ENCODE measurements at regions not wholly inside any gene's neighbourhood (a gene's known extent, or its start where the extent isn't known, plus 50 kb on each side); places are given as distances from the start of the nearest gene placed in this dataset.

GRCh38 chr5:173707392-173707791 lies 90.9 kb upstream of the BOD1 start:
- no peak overlapping the region for H2BK5ac ChIP-seq (ENCODE audit: low read depth, low read length, poor library complexity, severe bottlenecking)
- no peak overlapping the region for H3K23ac ChIP-seq (ENCODE audit: low read depth, low read length)
- peaks cover 9% of the 10 kb centered on the region for H3K27me3 ChIP-seq (ENCODE audit: control insufficient read depth, insufficient read depth, low read length)
- no peak overlapping the region for H3K4ac ChIP-seq (ENCODE audit: low read depth, low read length)
- no peak; the same call in 1 of the 2 replicates for ATAC-seq (ENCODE audit: low read depth)
- H3K9me3 ChIP-seq (ENCODE audit: control insufficient read depth, insufficient read depth, low read length): no peaks in the 10 kb centered on the region
- ChIA-PET CTCF (interaction anchor here (0.7 kb wide), 1 partner anchor 605 kb away, joined by 3 read pairs; no protein-coding TSS in a partner anchor), POLR2A (ENCODE audit: unreplicated experiment) (no interaction called here)
- no TSS peak for BruUV-seq (replicated peaks)
- H3K36me3 ChIP-seq (ENCODE audit: control insufficient read depth, insufficient read depth, low read length): no peaks in the 10 kb centered on the region
- no peak overlapping the region for H3K4me2 ChIP-seq (ENCODE audit: low read depth, low read length)
- no peak overlapping the region for H3K4me3 ChIP-seq (ENCODE audit: insufficient read depth, low read depth, low read length)
- no peak overlapping the region for H3K14ac ChIP-seq (replicated peaks; ENCODE audit: low read depth, low read length)
- dilution Hi-C loops (cut with HindIII; ENCODE audit: low sequenced_read_pairs, unreplicated experiment): no loop called here
- DNase-seq: peak; percentile 44
- H3K4me1 ChIP-seq (ENCODE audit: control insufficient read depth, insufficient read depth, low read length): 0 out of 2 replicates have a peak, but pooled peaks cover under 1% of the 10 kb centered on the region
- 83% methylated on average over 3 of the region's 4 CpGs; no CpG with 5 or more reads in 1 of the 2 experiments for WGBS, 2 experiments (ENCODE audit: extremely low coverage in 2 of 2, insufficient read length in 1 of 2)
- H2BK120ac ChIP-seq (ENCODE audit: low read depth, low read length): no peak overlapping the region
- in situ Hi-C loops (cut with MboI; ENCODE audit: low sequenced_read_pairs): no loop called here
- no peak overlapping the region for H2BK20ac ChIP-seq (ENCODE audit: low read depth, low read length)
- H3K9ac ChIP-seq (ENCODE audit: low read depth, low read length): no peak overlapping the region
- no peak overlapping the region for H4K91ac ChIP-seq (ENCODE audit: insufficient read depth, low read depth, low read length)
- no peak overlapping the region for H4K8ac ChIP-seq (ENCODE audit: low read depth in 2 of 2, low read length in 2 of 2)
- H3K9me1 ChIP-seq (ENCODE audit: insufficient read depth, low read length): no peaks in the 10 kb centered on the region
- no peak overlapping the region for H2AK9ac ChIP-seq (replicated peaks; ENCODE audit: low read depth, low read length, poor library complexity)
- no peak overlapping the region for H3K56ac ChIP-seq (ENCODE audit: extremely low read depth, insufficient read depth, low read length)
- intact Hi-C loops (cut with micrococcal nuclease): no loop called here
- H3K18ac ChIP-seq (ENCODE audit: low read depth, low read length): no peak overlapping the region
- H3K27ac ChIP-seq (ENCODE audit: insufficient read depth, low read length): no peak overlapping the region
- no peaks in the 10 kb centered on the region for H3K79me1 ChIP-seq (ENCODE audit: low read depth in 1 of 2, low read length in 2 of 2)
- H2BK15ac ChIP-seq (ENCODE audit: low read depth, low read length): no peak overlapping the region
- no peak overlapping the region for H2AK5ac ChIP-seq (ENCODE audit: low read depth, low read length)
- H4K5ac ChIP-seq (ENCODE audit: low read depth, low read length): no peak overlapping the region
- H2AFZ ChIP-seq (replicated peaks; ENCODE audit: low read length, poor library complexity): no peak overlapping the region
- no peaks in the 10 kb centered on the region for H4K20me1 ChIP-seq (ENCODE audit: insufficient read depth, low read length)
- TF ChIP-seq ELK1 (IDR thresholded peaks at IDR 0.05; ENCODE audit: borderline replicate concordance, low read depth, low read length): no peak
- TF ChIP-seq RAD21 (IDR thresholded peaks at IDR 0.05; ENCODE audit: low read length): no peak
- no peak for TF ChIP-seq MXI1 (IDR thresholded peaks at IDR 0.05; ENCODE audit: borderline replicate concordance, low read depth, low read length)
- no peak for TF ChIP-seq NFE2L2 (IDR thresholded peaks at IDR 0.05; ENCODE audit: low read depth, low read length)
- TF ChIP-seq MAFK (IDR thresholded peaks at IDR 0.05; ENCODE audit: low read depth, low read length): no peak
- no peak for TF ChIP-seq USF2 (IDR thresholded peaks at IDR 0.05; ENCODE audit: low read depth, low read length)
- TF ChIP-seq CEBPB (IDR thresholded peaks at IDR 0.05; ENCODE audit: low read depth, low read length): no peak
- no peak for TF ChIP-seq FOS (IDR thresholded peaks at IDR 0.05; ENCODE audit: low read depth, low read length)
- TF ChIP-seq SMC3 (IDR thresholded peaks at IDR 0.05; ENCODE audit: low read depth, low read length): no peak
- TF ChIP-seq RFX5 (IDR thresholded peaks at IDR 0.05; ENCODE audit: low read depth, low read length): no peak
- TF ChIP-seq POLR2A (IDR thresholded peaks at IDR 0.05; ENCODE audit: low read depth, low read length): no peak
